B cell (primary cell): ENCODE measurements at regions not wholly inside any gene's neighbourhood (a gene's known extent, or its start where the extent isn't known, plus 50 kb on each side); places are given as distances from the start of the nearest gene placed in this dataset.

Experiments used
- ATAC-seq: fragments of 200-7000 bp; cut with Tn5 transposase; one replicate; pipeline ENCODE4 v1.10.0; 2021; ENCODE audit warnings: low read depth, mild to moderate bottlenecking, moderate number of reproducible peaks, moderate library complexity
- CTCF ChIA-PET: fragments of 350-600 bp; sonication (Branson Sonifier 250); formaldehyde crosslinking; loops from one replicate; lab custom pipeline; 2021; ENCODE audit warnings: antibody characterized with exemption, inconsistent platforms; lab: Charles Lee
- POLR2A ChIA-PET: fragments of 350-600 bp; sonication (Branson Sonifier 250); formaldehyde crosslinking; loops from one replicate; lab custom pipeline; 2021; ENCODE audit warnings: antibody characterized with exemption; lab: Charles Lee
- DNase-seq: peaks from one replicate; pipeline ENCODE4 v3.0.0; 2013
- H2AFZ ChIP-seq: 2 replicates; pipeline ENCODE4 v1.6.1; 2012; ENCODE audit warnings: mild to moderate bottlenecking, low read depth, low read length; ENCODE audit not compliant: insufficient read depth, poor library complexity, severe bottlenecking
- H3K27ac ChIP-seq, 2 donors: 1 replicate in 1 of 2; 2 replicates in 1 of 2; pipeline ENCODE4 v1.5.1; 2012 to 2013; ENCODE audit warnings: low read length in 2 of 2, mild to moderate bottlenecking in 2 of 2, moderate library complexity in 1 of 2
- H3K27me3 ChIP-seq, 4 experiments: fragments of 200-600 bp in 1 of 4; sonication (generic) in 1 of 4; replicated peaks in 1 of 4; 1 replicate in 2 of 4; 2 replicates in 2 of 4; pipeline versions ENCODE4 v1.6.1 to v1.7.0; 2013 to 2016; ENCODE audit warnings: low read length in 3 of 4, mild to moderate bottlenecking in 2 of 4, mixed read lengths in 1 of 4, moderate library complexity in 1 of 4; ENCODE audit not compliant: insufficient read depth in 4 of 4, control insufficient read depth in 3 of 4; ENCODE audit errors: control extremely low read depth in 1 of 4
- H3K36me3 ChIP-seq, 2 experiments: replicated peaks in 1 of 2; 1 replicate in 1 of 2; 2 replicates in 1 of 2; pipeline versions ENCODE4 v1.6.1 to v1.7.1; 2013; ENCODE audit warnings: low read length in 1 of 2; ENCODE audit not compliant: insufficient read depth in 2 of 2, control insufficient read depth in 1 of 2; ENCODE audit errors: control extremely low read depth in 1 of 2, extremely low read depth in 1 of 2
- H3K4me1 ChIP-seq, 2 donors: fragments of 200-600 bp in 1 of 2; sonication (generic) in 1 of 2; 1 replicate in 1 of 2; 2 replicates in 1 of 2; pipeline versions ENCODE4 v1.5.1 to v1.6.1; 2013 to 2017; ENCODE audit warnings: low read length in 2 of 2; ENCODE audit not compliant: control insufficient read depth in 2 of 2, insufficient read depth in 2 of 2
- H3K4me2 ChIP-seq: replicated peaks from 2 replicates; pipeline ENCODE3; 2012; ENCODE audit warnings: mild to moderate bottlenecking, low read depth, low read length; ENCODE audit not compliant: poor library complexity, severe bottlenecking
- H3K4me3 ChIP-seq, 5 experiments: fragments of 200-600 bp in 1 of 5; sonication (generic) in 1 of 5; 1 replicate in 3 of 5; 2 replicates in 2 of 5; pipeline versions ENCODE4 v1.5.1 to v1.7.0; 2011 to 2016; ENCODE audit warnings: low read length in 4 of 5, mild to moderate bottlenecking in 4 of 5, low read depth in 2 of 5, control low read depth in 1 of 5, moderate library complexity in 1 of 5; ENCODE audit not compliant: insufficient read depth in 1 of 5; ENCODE audit errors: control extremely low read depth in 1 of 5, extremely low read depth in 1 of 5
- H3K79me2 ChIP-seq: fragments of 200-600 bp; sonication (generic); one replicate; pipeline ENCODE4 v1.6.0; 2016; ENCODE audit warnings: low read length; ENCODE audit not compliant: control insufficient read depth, insufficient read depth
- H3K9ac ChIP-seq: fragments of 200-600 bp; sonication (generic); 2 replicates; pipeline ENCODE4 v1.6.1; 2017; ENCODE audit warnings: mild to moderate bottlenecking, low read length, moderate library complexity
- H3K9me3 ChIP-seq, 3 donors: one replicate each; pipeline versions ENCODE4 v1.6.1 to v1.7.1; 2013; ENCODE audit warnings: low read length in 2 of 3; ENCODE audit not compliant: control insufficient read depth in 2 of 3, insufficient read depth in 1 of 3; ENCODE audit errors: control extremely low read depth in 1 of 3
- H4K20me1 ChIP-seq: 2 replicates; pipeline ENCODE4 v1.6.0; 2012; ENCODE audit warnings: mild to moderate bottlenecking, low read length; ENCODE audit not compliant: insufficient read depth, control insufficient read depth, poor library complexity, severe bottlenecking
- H3K27ac Mint-ChIP-seq: one replicate; pipeline ENCODE4 v1.8.0; 2021; ENCODE audit warnings: mixed read lengths
- H3K27me3 Mint-ChIP-seq: one replicate; pipeline ENCODE4 v1.8.0; 2021; ENCODE audit warnings: mixed read lengths
- H3K4me1 Mint-ChIP-seq: one replicate; pipeline ENCODE4 v1.8.0; 2021; ENCODE audit warnings: mixed read lengths
- H3K4me3 Mint-ChIP-seq: one replicate; pipeline ENCODE4 v1.8.0; 2021; ENCODE audit warnings: mixed read lengths
- H3K9me3 Mint-ChIP-seq: one replicate; pipeline ENCODE4 v1.8.0; 2022; ENCODE audit warnings: mixed read lengths; ENCODE audit not compliant: insufficient read depth
- EZH2 ChIP-seq: IDR thresholded peaks from 2 replicates; pipeline ENCODE4 v1.6.1; 2012; ENCODE audit warnings: borderline replicate concordance, low read depth, mild to moderate bottlenecking, moderate library complexity, low read length; ENCODE audit not compliant: insufficient read depth, poor library complexity, severe bottlenecking
- WGBS: methylation state at CpG from one replicate; pipeline ENCODE4 v1.1.5; 2013; ENCODE audit warnings: missing lambda C conversion rate; ENCODE audit not compliant: insufficient coverage; 5-methylcytosine and 5-hydroxymethylcytosine counted together
- intact Hi-C: fragments of 100-400 bp; cut with micrococcal nuclease; formaldehyde crosslinking; loops from one replicate; pipeline ENCODE4 v1.10.0; 2022
- TF ChIP-seq, protein P1 (sequence below): fragments of 200-600 bp; IDR thresholded peaks from one replicate; pipeline ENCODE4 v1.8.0; 2022; ENCODE audit warnings: antibody characterized with exemption, mild to moderate bottlenecking

- Histone ChIP-seq H3K27ac (no peak overlapping the region), H3K9me3 (no peaks in the 10 kb centered on the region), H3K27me3 (peaks cover 0 to 2% (median under 1%) of the 10 kb centered on the region in 4 experiments), H3K4me1 (no peaks in the 10 kb centered on the region), H3K79me2 (no peaks in the 10 kb centered on the region), H3K4me3 (no peak overlapping the region), H4K20me1 (no peaks in the 10 kb centered on the region), H3K36me3 (no peaks in the 10 kb centered on the region), H3K9ac (no peak overlapping the region), H2AFZ (no peak overlapping the region), H3K4me2 (no peak overlapping the region)
- intact Hi-C loops, result loop anchor here (5.0 kb wide), 2 partner anchors 379 to 1519 kb away; no protein-coding TSS in a partner anchor
- ChIA-PET CTCF (interaction anchor here (0.7 to 1.6 kb wide), 9 partner anchors 11 to 1519 kb away, joined by 3 to 11 read pairs (median 3); partner anchors contain the start of gene DOCK10), POLR2A (no interaction called here)
- Mint-ChIP-seq H3K9me3 (peaks cover 3% of the 10 kb centered on the region), H3K4me1 (no peaks in the 10 kb centered on the region), H3K4me3 (no peak overlapping the region), H3K27ac (no peak overlapping the region), H3K27me3 (no peaks in the 10 kb centered on the region)
- ATAC-seq (no peak), DNase-seq (peak; percentile 35)
- 33% methylated on average over 2 of the region's 4 CpGs for WGBS
- TF ChIP-seq, protein P1, sequence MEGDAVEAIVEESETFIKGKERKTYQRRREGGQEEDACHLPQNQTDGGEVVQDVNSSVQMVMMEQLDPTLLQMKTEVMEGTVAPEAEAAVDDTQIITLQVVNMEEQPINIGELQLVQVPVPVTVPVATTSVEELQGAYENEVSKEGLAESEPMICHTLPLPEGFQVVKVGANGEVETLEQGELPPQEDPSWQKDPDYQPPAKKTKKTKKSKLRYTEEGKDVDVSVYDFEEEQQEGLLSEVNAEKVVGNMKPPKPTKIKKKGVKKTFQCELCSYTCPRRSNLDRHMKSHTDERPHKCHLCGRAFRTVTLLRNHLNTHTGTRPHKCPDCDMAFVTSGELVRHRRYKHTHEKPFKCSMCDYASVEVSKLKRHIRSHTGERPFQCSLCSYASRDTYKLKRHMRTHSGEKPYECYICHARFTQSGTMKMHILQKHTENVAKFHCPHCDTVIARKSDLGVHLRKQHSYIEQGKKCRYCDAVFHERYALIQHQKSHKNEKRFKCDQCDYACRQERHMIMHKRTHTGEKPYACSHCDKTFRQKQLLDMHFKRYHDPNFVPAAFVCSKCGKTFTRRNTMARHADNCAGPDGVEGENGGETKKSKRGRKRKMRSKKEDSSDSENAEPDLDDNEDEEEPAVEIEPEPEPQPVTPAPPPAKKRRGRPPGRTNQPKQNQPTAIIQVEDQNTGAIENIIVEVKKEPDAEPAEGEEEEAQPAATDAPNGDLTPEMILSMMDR, result peak; percentile 80
- TF ChIP-seq EZH2, result no peak
Measured at GRCh38 chr2:225282858-225283710, 116.4 kb upstream of the NYAP2 start.

DNA sequence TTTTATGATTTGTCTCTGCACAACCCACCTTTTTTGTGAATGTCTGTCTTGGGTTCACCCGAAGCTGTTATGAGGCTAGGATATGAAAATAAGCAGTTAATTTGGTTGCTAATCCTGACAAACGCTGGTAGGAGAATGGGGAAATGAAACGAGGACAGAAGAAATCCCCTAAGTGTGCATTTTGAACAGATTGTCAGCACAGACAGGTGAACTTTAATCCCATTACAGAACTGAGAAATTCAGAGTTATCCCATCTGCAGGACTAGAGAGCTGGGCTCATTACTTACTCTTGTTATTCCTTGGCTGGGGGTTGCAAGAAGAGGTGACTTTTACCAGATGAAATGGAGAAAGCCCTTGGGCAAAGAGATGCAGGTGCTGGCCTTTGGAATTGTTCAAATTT, 123.3 kb upstream of the NYAP2 start:
- Histone ChIP-seq H3K79me2 (no peaks in the 10 kb centered on the region), H3K36me3 (no peaks in the 10 kb centered on the region), H3K9me3 (peaks cover 0 to 3% (median 1%) of the 10 kb centered on the region in 3 donors), H3K4me3 (peak overlapping the region in 1 of 5 experiments; percentile 1), H3K4me1 (peaks cover 14 to 18% of the 10 kb centered on the region in 2 donors), H3K27ac (no peak overlapping the region), H3K4me2 (peak overlapping the region; percentile 31), H4K20me1 (no peaks in the 10 kb centered on the region), H3K27me3 (no peaks in the 10 kb centered on the region), H2AFZ (no peak overlapping the region), H3K9ac (no peak overlapping the region)
- Mint-ChIP-seq H3K4me3 (peak overlapping the region; percentile 48), H3K27ac (peak overlapping the region; percentile 62), H3K9me3 (peaks cover 3% of the 10 kb centered on the region), H3K4me1 (peaks cover 21% of the 10 kb centered on the region), H3K27me3 (no peaks in the 10 kb centered on the region)
- WGBS, result 37% methylated on average over 2 of the region's 3 CpGs
- DNase-seq (peak; percentile 61), ATAC-seq (peak; percentile 74)
- ChIA-PET POLR2A (no interaction called here), CTCF (no interaction called here)
- intact Hi-C loops, result loop anchor here (10.0 kb wide), 2 partner anchors 231 to 351 kb away; partner anchors contain the start of gene DOCK10
- no peak for TF ChIP-seq EZH2
- TF ChIP-seq, protein P1, result no peak
